Pancreas (tissue), 10 donors: ENCODE measurements at regions not wholly inside any gene's neighbourhood (a gene's known extent, or its start where the extent isn't known, plus 50 kb on each side); places are given as distances from the start of the nearest gene placed in this dataset.
A peak's percentile ranks its signal among the peaks of the same experiment; 100 is the strongest.

Experiments used
- ATAC-seq, 4 donors: fragments of 200-7000 bp; cut with Tn5 transposase; one replicate each; pipeline versions ENCODE4 v1.8.0 to v1.9.1; 2020; ENCODE audit warnings: mild to moderate bottlenecking in 4 of 4, moderate library complexity in 4 of 4
- DNase-seq, 6 donors: peaks; one replicate each; pipeline ENCODE4 v3.0.0-alpha.2; 2020
- FAIRE-seq: peaks from 2 replicates; lab custom pipeline; 2012; peaks lifted over from hg19 to GRCh38; lab: Jason Lieb, UNC
- H3K27ac ChIP-seq, 4 donors: fragments of 200-600 bp; sonication (generic); 1 replicate in 3 of 4; 2 replicates in 1 of 4; pipeline versions ENCODE4 v1.5.0 to v1.8.0; 2020
- H3K27me3 ChIP-seq, 4 donors: fragments of 200-600 bp; one replicate each; pipeline ENCODE4 v1.8.0; 2021
- H3K36me3 ChIP-seq, 3 donors: fragments of 200-600 bp; sonication (generic) in 1 of 3; one replicate each; pipeline versions ENCODE4 v1.5.0 to v1.8.0; 2020 to 2021
- H3K4me1 ChIP-seq, 3 donors: fragments of 200-600 bp; one replicate each; pipeline ENCODE4 v1.8.0; 2021
- H3K4me3 ChIP-seq, 4 donors: fragments of 200-600 bp; sonication (generic) in 2 of 4; one replicate each; pipeline versions ENCODE4 v1.5.0 to v1.8.0; 2020 to 2021
- H3K9me3 ChIP-seq, 4 donors: fragments of 200-600 bp; one replicate each; pipeline ENCODE4 v1.8.0; 2021
- WGBS, 2 donors: extraction: QIAGEN DNeasy Blood & Tissue Kit; methylation state at CpG; one replicate each; pipeline ENCODE4 v1.1.7; 2013; 5-methylcytosine and 5-hydroxymethylcytosine counted together
- intact Hi-C, 3 donors: fragments of 100-400 bp; cut with DNase I; formaldehyde crosslinking; loops; one replicate each; pipeline versions ENCODE4 v1.11.1 to v1.14.2; 2022
- TF ChIP-seq, protein P1 (sequence below), 4 donors: fragments of 200-600 bp; sonication (generic) in 3 of 4; IDR thresholded peaks; one replicate each; pipeline versions ENCODE4 v1.5.0 to v1.8.0; 2021; ENCODE audit warnings: antibody characterized with exemption in 4 of 4
- donor health status: healthy with polysubstance abuse.
- donor health status: DM: no; HTN: no; CAD: no; lungs with moderate emphysema.
- donor health status: DM: no; HTN: no; CAD: no.
- donor health status: control.
- donor health status: control.
- donor health status: Bipolar disorder and iron deficiency.
- donor health status: DM: yes; HTN: yes; CAD: no.
- donor health status: DM: no; HTN: no; CAD: no.
- donor health status: DM: no; HTN: no; CAD: no.
- donor health status: DM: yes; HTN: yes; CAD: no.

DNA sequence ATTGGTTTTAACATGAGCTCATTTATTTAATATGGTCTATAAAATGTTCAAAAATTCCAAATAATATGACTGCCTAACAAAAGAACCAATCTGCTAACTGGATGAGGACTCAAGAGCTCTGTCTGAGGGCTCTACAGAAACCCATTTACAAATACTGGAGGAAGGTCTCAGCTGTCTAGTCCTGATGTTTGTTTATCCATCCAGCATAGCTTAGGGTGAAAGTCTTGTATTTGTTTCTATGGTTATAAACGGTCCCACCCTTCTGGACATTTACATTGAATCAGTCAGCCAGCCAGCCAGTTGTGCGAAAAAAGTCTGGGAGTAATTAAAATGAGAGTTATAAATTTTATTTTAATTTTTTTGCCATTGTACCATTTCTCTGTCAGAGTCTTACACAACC lies 220.7 kb downstream of the BMP4 start:
- no peak for FAIRE-seq

DNA sequence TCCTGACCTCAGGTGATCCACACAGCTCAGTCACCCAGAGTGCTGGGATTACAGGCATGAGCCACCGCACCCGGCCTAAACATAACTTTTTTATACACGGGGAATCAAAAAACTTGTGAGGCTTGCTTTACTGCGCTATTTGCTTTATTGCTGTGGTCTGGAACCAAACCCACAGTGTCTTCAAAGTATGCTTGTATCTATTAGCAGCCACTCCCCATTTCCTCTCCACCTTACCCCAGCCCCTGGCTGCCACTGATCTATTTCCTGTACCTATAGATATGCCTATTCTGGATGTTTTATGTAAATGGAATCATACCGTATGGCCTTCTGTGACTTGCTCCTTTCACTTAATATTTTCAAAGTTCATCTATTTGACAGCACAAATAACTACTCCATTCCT lies 233.4 kb downstream of the BMP4 start:
- WGBS, 2 donors: 92 to 93% methylated on average over 5 of the region's 5 CpGs
- ATAC-seq (no peak), FAIRE-seq (no peak), DNase-seq (no peak)
- intact Hi-C loops: no loop called here
- no peaks in the 10 kb centered on the region for H3K4me1 ChIP-seq
- no peaks in the 10 kb centered on the region for H3K36me3 ChIP-seq
- no peak overlapping the region for H3K4me3 ChIP-seq
- TF ChIP-seq, protein P1, sequence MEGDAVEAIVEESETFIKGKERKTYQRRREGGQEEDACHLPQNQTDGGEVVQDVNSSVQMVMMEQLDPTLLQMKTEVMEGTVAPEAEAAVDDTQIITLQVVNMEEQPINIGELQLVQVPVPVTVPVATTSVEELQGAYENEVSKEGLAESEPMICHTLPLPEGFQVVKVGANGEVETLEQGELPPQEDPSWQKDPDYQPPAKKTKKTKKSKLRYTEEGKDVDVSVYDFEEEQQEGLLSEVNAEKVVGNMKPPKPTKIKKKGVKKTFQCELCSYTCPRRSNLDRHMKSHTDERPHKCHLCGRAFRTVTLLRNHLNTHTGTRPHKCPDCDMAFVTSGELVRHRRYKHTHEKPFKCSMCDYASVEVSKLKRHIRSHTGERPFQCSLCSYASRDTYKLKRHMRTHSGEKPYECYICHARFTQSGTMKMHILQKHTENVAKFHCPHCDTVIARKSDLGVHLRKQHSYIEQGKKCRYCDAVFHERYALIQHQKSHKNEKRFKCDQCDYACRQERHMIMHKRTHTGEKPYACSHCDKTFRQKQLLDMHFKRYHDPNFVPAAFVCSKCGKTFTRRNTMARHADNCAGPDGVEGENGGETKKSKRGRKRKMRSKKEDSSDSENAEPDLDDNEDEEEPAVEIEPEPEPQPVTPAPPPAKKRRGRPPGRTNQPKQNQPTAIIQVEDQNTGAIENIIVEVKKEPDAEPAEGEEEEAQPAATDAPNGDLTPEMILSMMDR (IDR thresholded peaks at IDR 0.05): no peak
- H3K9me3 ChIP-seq: no peaks in the 10 kb centered on the region
- H3K27me3 ChIP-seq: no peaks in the 10 kb centered on the region
- H3K27ac ChIP-seq: no peak overlapping the region

More for the DNA sequence above, 220.7 kb downstream of the BMP4 start:
- no peak for DNase-seq
- no peaks in the 10 kb centered on the region for H3K36me3 ChIP-seq
- no peaks in the 10 kb centered on the region for H3K4me1 ChIP-seq
- TF ChIP-seq, protein P1 (IDR thresholded peaks at IDR 0.05): no peak
- H3K4me3 ChIP-seq: no peak overlapping the region
- no peaks in the 10 kb centered on the region for H3K9me3 ChIP-seq
- 48 to 52% methylated on average over 2 of the region's 2 CpGs for WGBS, 2 donors
- ATAC-seq: no peak
- intact Hi-C loops: no loop called here
- H3K27ac ChIP-seq: no peak overlapping the region
- no peaks in the 10 kb centered on the region for H3K27me3 ChIP-seq

DNA sequence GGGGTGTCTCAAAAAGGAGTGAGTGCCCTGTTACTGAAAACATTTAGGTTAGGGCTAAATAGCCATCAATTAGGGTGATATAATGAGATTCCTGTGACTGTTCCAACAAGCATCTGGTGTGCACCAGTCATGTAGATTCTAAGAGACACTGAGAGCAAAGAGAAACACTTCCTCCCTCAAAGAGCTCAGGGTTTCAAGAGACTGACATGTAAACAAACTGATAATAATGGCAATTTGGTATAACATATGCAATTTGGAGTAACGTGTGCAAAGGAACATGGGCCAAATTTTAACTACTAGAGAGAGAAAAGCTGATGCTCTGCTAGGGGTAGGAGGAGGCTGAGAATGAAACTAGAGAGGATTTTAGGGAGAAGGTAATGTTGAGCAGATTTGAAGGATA lies 237.1 kb downstream of the BMP4 start:
- TF ChIP-seq, protein P1 (IDR thresholded peaks at IDR 0.05): no peak
- Histone ChIP-seq H3K27me3 (no peaks in the 10 kb centered on the region), H3K4me1 (no peaks in the 10 kb centered on the region), H3K4me3 (no peak overlapping the region), H3K36me3 (no peaks in the 10 kb centered on the region), H3K9me3 (no peaks in the 10 kb centered on the region), H3K27ac (no peak overlapping the region)
- intact Hi-C loops: no loop called here
- no peak for FAIRE-seq
- WGBS, 2 donors: 29 to 48% methylated on average over 1 of the region's 1 CpG
- no peak for ATAC-seq
- DNase-seq: no peak

DNA sequence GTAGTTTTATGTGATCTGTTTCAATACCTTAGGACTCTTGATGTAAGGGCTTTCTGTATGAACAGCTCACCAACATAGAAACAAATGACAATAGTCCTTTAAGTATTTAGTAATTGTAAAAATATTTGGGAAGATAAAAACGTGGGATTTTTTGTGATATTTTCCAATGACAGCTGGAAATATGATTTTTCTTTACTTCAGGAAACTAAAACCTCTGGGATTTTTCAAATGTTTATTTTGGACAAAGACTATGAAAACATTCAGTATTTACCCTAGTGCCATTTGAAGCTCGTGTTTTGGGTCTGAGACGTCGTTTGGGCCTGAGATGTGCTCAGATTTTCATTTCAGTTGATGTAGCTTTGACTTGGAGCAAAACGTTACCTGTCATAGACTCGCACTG lies 240.0 kb downstream of the BMP4 start:
- Histone ChIP-seq H3K36me3 (no peaks in the 10 kb centered on the region), H3K27me3 (no peaks in the 10 kb centered on the region), H3K4me1 (no peaks in the 10 kb centered on the region), H3K27ac (no peak overlapping the region), H3K9me3 (no peaks in the 10 kb centered on the region), H3K4me3 (no peak overlapping the region)
- 38 to 55% methylated on average over 6 of the region's 6 CpGs for WGBS, 2 donors
- FAIRE-seq (no peak), DNase-seq (no peak), ATAC-seq (no peak)
- TF ChIP-seq, protein P1 (IDR thresholded peaks at IDR 0.05): no peak
- intact Hi-C loops: no loop called here

DNA sequence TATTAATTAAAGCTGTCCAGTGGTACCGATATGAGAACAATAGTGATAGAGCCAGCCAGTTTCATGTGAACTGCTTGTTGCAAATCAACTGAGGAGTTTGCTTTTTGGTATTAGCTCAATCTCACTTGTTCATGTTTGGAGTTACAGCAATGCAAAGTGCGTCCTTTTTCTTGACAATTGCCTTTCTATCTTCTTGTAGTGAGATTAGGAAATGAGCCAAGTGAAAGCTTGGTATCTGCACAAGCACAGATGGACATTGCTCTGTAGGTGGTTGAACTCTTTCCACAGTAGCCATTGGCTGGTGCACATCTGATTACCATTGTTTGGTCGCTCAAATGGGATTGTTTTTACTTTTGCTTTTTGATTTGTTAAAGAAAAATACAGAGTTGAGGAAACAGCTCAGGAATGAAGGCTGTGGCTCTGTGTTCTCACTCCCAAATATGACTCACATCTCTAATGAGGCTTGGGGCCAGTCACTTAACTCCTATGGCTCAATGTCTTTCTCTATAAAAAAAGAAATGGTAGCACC lies 241.4 kb downstream of the BMP4 start:
- TF ChIP-seq, protein P1 (IDR thresholded peaks at IDR 0.05): no peak
- Histone ChIP-seq H3K27me3 (no peaks in the 10 kb centered on the region), H3K27ac (peak overlapping the region in 2 of 4 donors; percentile 23 to 48), H3K9me3 (no peaks in the 10 kb centered on the region), H3K4me1 (no peaks in the 10 kb centered on the region), H3K36me3 (no peaks in the 10 kb centered on the region), H3K4me3 (no peak overlapping the region)
- WGBS, 2 donors: 15 to 19% methylated on average over 3 of the region's 3 CpGs
- FAIRE-seq: no peak
- intact Hi-C loops: no loop called here
- no peak for DNase-seq
- ATAC-seq: peak in 3 of 4 donors; percentile 64 to 80 (median 78)
